ENCODE measurements at regions not wholly inside any gene's neighbourhood (a gene's known extent, or its start where the extent isn't known, plus 50 kb on each side); places are given as distances from the start of the nearest gene placed in this dataset.

- Histone ChIP-seq H3K27ac (ENCODE audit: extremely low read depth, low read depth, low read length) (no peak overlapping the region), H3K4me1 (ENCODE audit: control insufficient read depth, insufficient read depth, low read length) (no peaks in the 10 kb centered on the region)
- CTCF ChIA-PET: interaction anchor here (1.5 kb wide), 1 partner anchor 18 kb away, joined by 5 read pairs; no protein-coding TSS in a partner anchor
Observed at GRCh38 chr16:13435415-13435814, 484.5 kb upstream of the ERCC4 start.

GRCh38 chr16:13435873-13436474, 484.0 kb upstream of the ERCC4 start:
- Histone ChIP-seq H3K4me3 (ENCODE audit: low read depth, low read length) (no peak overlapping the region), H3K36me3 (ENCODE audit: control insufficient read depth in 2 of 2, insufficient read depth in 1 of 2, low read length in 2 of 2) (no peaks in the 10 kb centered on the region), H3K4me1 (ENCODE audit: control insufficient read depth, insufficient read depth, low read length) (no peaks in the 10 kb centered on the region), H3K9me3 (ENCODE audit: control insufficient read depth, insufficient read depth, low read depth, low read length) (no peaks in the 10 kb centered on the region), H3K27ac (ENCODE audit: extremely low read depth, low read depth, low read length) (no peak overlapping the region)
- CTCF ChIA-PET: interaction anchor here (0.6 to 1.5 kb wide), 2 partner anchors 18 to 615 kb away, joined by 3 to 5 read pairs; no protein-coding TSS in a partner anchor
- POLR2A ChIA-PET: no interaction called here
- no peak for TF ChIP-seq AEBP2 (tag by site-specific recombination; IDR thresholded peaks at IDR 0.05; ENCODE audit: borderline replicate concordance)
- no peak for TF ChIP-seq INSM2 (tag by site-specific recombination; IDR thresholded peaks at IDR 0.05)
- no peak for TF ChIP-seq ZNF19 (tag by site-specific recombination; IDR thresholded peaks at IDR 0.05; ENCODE audit: low read depth)
- no peak for TF ChIP-seq ZNF174 (tag by site-specific recombination; IDR thresholded peaks at IDR 0.05)
- no peak for TF ChIP-seq GLIS1 (tag by site-specific recombination; IDR thresholded peaks at IDR 0.05)
- no peak for TF ChIP-seq ZNF140 (tag by site-specific recombination; IDR thresholded peaks at IDR 0.05)
- no peak for TF ChIP-seq ZNF184 (tag by site-specific recombination; IDR thresholded peaks at IDR 0.05)
- TF ChIP-seq ZNF555 (tag by site-specific recombination; conservative IDR thresholded peaks at IDR 0.05): no peak
- no peak for TF ChIP-seq ZNF341 (tag by site-specific recombination; IDR thresholded peaks at IDR 0.05; ENCODE audit: low read depth)
- TF ChIP-seq MEIS1 (CRISPR knock-in tag; IDR thresholded peaks at IDR 0.05; ENCODE audit: borderline replicate concordance): no peak
- no peak for TF ChIP-seq ZIC2 (tag by site-specific recombination; IDR thresholded peaks at IDR 0.05)

More at GRCh38 chr16:13435415-13435814, 484.5 kb upstream of the ERCC4 start:
- no peak overlapping the region for H3K4me3 ChIP-seq (ENCODE audit: low read depth, low read length)
- TF ChIP-seq ZNF132 (tag by site-specific recombination; IDR thresholded peaks at IDR 0.05; ENCODE audit: borderline replicate concordance) (no peak), ZNF692 (tag by site-specific recombination; IDR thresholded peaks at IDR 0.05) (no peak), ZNF560 (tag by site-specific recombination; IDR thresholded peaks at IDR 0.05; ENCODE audit: borderline replicate concordance) (no peak), ZNF23 (tag by site-specific recombination; IDR thresholded peaks at IDR 0.05; ENCODE audit: borderline replicate concordance) (no peak), ZNF624 (tag by site-specific recombination; IDR thresholded peaks at IDR 0.05) (no peak), ZNF555 (tag by site-specific recombination; conservative IDR thresholded peaks at IDR 0.05) (no peak), ZNF514 (tag by site-specific recombination; IDR thresholded peaks at IDR 0.05) (no peak), ZNF677 (tag by site-specific recombination; IDR thresholded peaks at IDR 0.05) (no peak), IKZF3 (tag by site-specific recombination; IDR thresholded peaks at IDR 0.05) (no peak), ZSCAN4 (tag by site-specific recombination; IDR thresholded peaks at IDR 0.05) (no peak), KLF17 (tag by site-specific recombination; IDR thresholded peaks at IDR 0.05) (no peak), ZNF175 (tag by site-specific recombination; IDR thresholded peaks at IDR 0.05) (no peak), ZNF274 (IDR thresholded peaks at IDR 0.05; ENCODE audit: low read length) (no peak), ZNF274 (tag by site-specific recombination; IDR thresholded peaks at IDR 0.05; ENCODE audit: borderline replicate concordance) (no peak), ZBTB44 (tag by site-specific recombination; IDR thresholded peaks at IDR 0.05) (no peak), ZNF521 (tag by site-specific recombination; IDR thresholded peaks at IDR 0.05) (no peak), EGR2 (tag by site-specific recombination; IDR thresholded peaks at IDR 0.05; ENCODE audit: low read depth) (no peak)
- POLR2A ChIA-PET: no interaction called here
- H3K9me3 ChIP-seq (ENCODE audit: control insufficient read depth, insufficient read depth, low read depth, low read length): no peaks in the 10 kb centered on the region
- no peaks in the 10 kb centered on the region for H3K36me3 ChIP-seq (ENCODE audit: control insufficient read depth in 2 of 2, insufficient read depth in 1 of 2, low read length in 2 of 2)
